ENCODE measurements at regions not wholly inside any gene's neighbourhood (a gene's known extent, or its start where the extent isn't known, plus 50 kb on each side); places are given as distances from the start of the nearest gene placed in this dataset.

DNA sequence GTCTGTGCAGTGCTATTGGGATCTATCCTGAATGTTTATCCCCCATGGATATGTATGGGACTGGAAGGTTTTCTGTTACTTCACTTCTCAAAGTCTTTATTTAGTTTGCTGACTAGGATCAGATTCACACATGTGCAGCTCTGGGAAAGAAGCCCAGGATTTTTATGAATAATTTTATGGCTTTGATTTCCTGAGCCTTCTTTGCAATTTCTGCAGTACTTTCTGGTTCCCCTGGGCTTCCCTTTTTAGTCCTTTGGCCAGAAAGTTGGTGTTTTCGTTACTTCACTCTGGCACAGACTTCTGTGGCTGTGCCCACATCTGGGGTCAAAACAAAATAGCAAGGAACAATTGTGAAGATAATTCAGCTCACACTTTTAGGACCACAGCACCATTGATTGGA is 721.0 kb downstream of the OTOL1 start:
- Histone ChIP-seq H3K9me3 (ENCODE audit: low read length) (no peaks in the 10 kb centered on the region), H3K9ac (ENCODE audit: insufficient read depth, low read depth, low read length) (no peak overlapping the region), H3K27ac (ENCODE audit: extremely low read length, insufficient read depth, low read length) (no peak overlapping the region), H3K27me3 (ENCODE audit: control insufficient read depth in 1 of 2, insufficient read depth in 2 of 2, low read length in 2 of 2) (no peaks in the 10 kb centered on the region), H3K4me1 (ENCODE audit: insufficient read depth, low read length) (no peaks in the 10 kb centered on the region), H3K79me2 (ENCODE audit: insufficient read depth, low read length) (no peaks in the 10 kb centered on the region), H3K4me3 (replicated peaks in 1 of 3; ENCODE audit: insufficient read depth in 1 of 3, low read depth in 2 of 3, low read length in 3 of 3) (no peak overlapping the region), H4K20me1 (ENCODE audit: insufficient read depth, low read length) (no peaks in the 10 kb centered on the region), H3K36me3 (replicated peaks in 1 of 2; ENCODE audit: control insufficient read depth in 1 of 2, insufficient read depth in 2 of 2, low read length in 2 of 2) (no peaks in the 10 kb centered on the region), H3K4me2 (ENCODE audit: low read depth, low read length) (no peak overlapping the region), H2AFZ (ENCODE audit: low read length) (no peak overlapping the region)
- ChIA-PET POLR2A (no interaction called here), CTCF (ENCODE audit: low intra/inter-chr PET ratio, low total read pairs) (no interaction called here)
- ATAC-seq (no peak), FAIRE-seq (no peak), DNase-seq (ENCODE audit: low spot score) (no peak)
- in situ Hi-C loops (cut with HindIII; ENCODE audit: extremely low pct_ligation_motif_present, low pct_unique_long_range_greater_than_20kb) = no loop called here
- 0% methylated on average over 1 of the region's 1 CpG for WGBS (ENCODE audit: low lambda C conversion rate)
- no peak for TF ChIP-seq ZNF777 (CRISPR knock-in tag; IDR thresholded peaks at IDR 0.05)
- no peak for TF ChIP-seq HMG20B (CRISPR knock-in tag; conservative IDR thresholded peaks at IDR 0.05)
- TF ChIP-seq SRY (CRISPR knock-in tag; IDR thresholded peaks at IDR 0.05) = no peak
- no peak for TF ChIP-seq ZNF7 (CRISPR knock-in tag; IDR thresholded peaks at IDR 0.05)
- no peak for TF ChIP-seq KDM2A (CRISPR knock-in tag; IDR thresholded peaks at IDR 0.05; ENCODE audit: borderline replicate concordance, low read depth)
- TF ChIP-seq ZNF703 (CRISPR knock-in tag; IDR thresholded peaks at IDR 0.05; ENCODE audit: borderline replicate concordance) = no peak
- TF ChIP-seq NFKBIZ (CRISPR knock-in tag; IDR thresholded peaks at IDR 0.05) = no peak
- no peak for TF ChIP-seq HMG20A (CRISPR knock-in tag; IDR thresholded peaks at IDR 0.05; ENCODE audit: borderline replicate concordance)
- TF ChIP-seq ZNF704 (CRISPR knock-in tag; IDR thresholded peaks at IDR 0.05; ENCODE audit: borderline replicate concordance) = no peak
- TF ChIP-seq ZBED4 (CRISPR knock-in tag; IDR thresholded peaks at IDR 0.05; ENCODE audit: borderline replicate concordance) = no peak
- TF ChIP-seq CSRNP2 (CRISPR knock-in tag; conservative IDR thresholded peaks at IDR 0.05; ENCODE audit: low read depth) = no peak
- TF ChIP-seq, protein P1, sequence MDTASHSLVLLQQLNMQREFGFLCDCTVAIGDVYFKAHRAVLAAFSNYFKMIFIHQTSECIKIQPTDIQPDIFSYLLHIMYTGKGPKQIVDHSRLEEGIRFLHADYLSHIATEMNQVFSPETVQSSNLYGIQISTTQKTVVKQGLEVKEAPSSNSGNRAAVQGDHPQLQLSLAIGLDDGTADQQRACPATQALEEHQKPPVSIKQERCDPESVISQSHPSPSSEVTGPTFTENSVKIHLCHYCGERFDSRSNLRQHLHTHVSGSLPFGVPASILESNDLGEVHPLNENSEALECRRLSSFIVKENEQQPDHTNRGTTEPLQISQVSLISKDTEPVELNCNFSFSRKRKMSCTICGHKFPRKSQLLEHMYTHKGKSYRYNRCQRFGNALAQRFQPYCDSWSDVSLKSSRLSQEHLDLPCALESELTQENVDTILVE (CRISPR knock-in tag; IDR thresholded peaks at IDR 0.05) = no peak
- TF ChIP-seq ZNF790 (CRISPR knock-in tag; IDR thresholded peaks at IDR 0.05; ENCODE audit: borderline replicate concordance) = no peak
- no peak for TF ChIP-seq ZFX (CRISPR knock-in tag; IDR thresholded peaks at IDR 0.05; ENCODE audit: low read depth)
- no peak for TF ChIP-seq STAG1 (CRISPR knock-in tag; IDR thresholded peaks at IDR 0.05)
- TF ChIP-seq SUZ12 (IDR thresholded peaks at IDR 0.05; ENCODE audit: low read depth, low read length) = no peak
- intact Hi-C loops (cut with micrococcal nuclease; ENCODE audit: unreplicated experiment) = no loop called here
- BruUV-seq (replicated peaks) = no TSS peak

Measured in HepG2 (cell line).